Ovary (tissue), 1 donor: ENCODE measurements at regions not wholly inside any gene's neighbourhood (a gene's known extent, or its start where the extent isn't known, plus 50 kb on each side); places are given as distances from the start of the nearest gene placed in this dataset.

Experiments used
- EP300 ChIP-seq: sonication (generic); formaldehyde crosslinking; IDR thresholded peaks from one replicate; pipeline ENCODE4 v1.6.1; 2017; ENCODE audit warnings: antibody characterized with exemption
- POLR2A ChIP-seq: fragments of 450-650 bp; IDR thresholded peaks from one replicate; pipeline ENCODE4 v1.6.1; 2017; ENCODE audit warnings: antibody characterized with exemption, mild to moderate bottlenecking, moderate library complexity

DNA sequence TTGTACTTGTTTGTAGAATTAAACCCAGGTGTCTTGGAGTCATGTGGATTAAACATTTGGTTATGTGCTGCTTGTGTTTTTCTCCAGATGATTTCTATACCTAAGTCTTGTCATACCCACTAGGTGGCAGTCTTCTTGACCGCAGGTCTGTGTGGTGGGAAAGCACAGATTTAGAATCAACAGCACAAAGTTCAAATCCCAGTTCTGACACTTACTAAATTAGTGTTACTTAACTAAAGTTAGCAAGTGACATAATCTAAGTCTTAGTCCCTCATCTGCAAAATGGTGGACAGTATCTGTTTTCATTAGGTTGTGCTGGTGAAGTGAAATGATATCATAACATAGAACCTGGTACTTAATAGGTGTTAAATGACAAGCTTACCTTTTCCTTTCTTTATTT lies 151.0 kb upstream of the ARHGAP5 start:
- TF ChIP-seq POLR2A, result no peak
- TF ChIP-seq EP300, result no peak
